Vagina (tissue), 2 donors: ENCODE measurements at regions not wholly inside any gene's neighbourhood (a gene's known extent, or its start where the extent isn't known, plus 50 kb on each side); places are given as distances from the start of the nearest gene placed in this dataset.

Experiments used
- DNase-seq, 2 donors: peaks; one replicate each; pipeline ENCODE4 v3.0.0-alpha.2; 2017; ENCODE audit errors: extremely low spot score in 2 of 2
- H3K27ac ChIP-seq: fragments of 200-600 bp; sonication (generic); one replicate; pipeline ENCODE4 v1.5.1; 2019
- H3K27me3 ChIP-seq: fragments of 200-600 bp; sonication (generic); one replicate; pipeline ENCODE4 v1.5.1; 2019
- H3K36me3 ChIP-seq, 2 donors: fragments of 200-600 bp; sonication (generic); one replicate each; pipeline ENCODE4 v1.5.1; 2017 to 2019
- H3K4me1 ChIP-seq: fragments of 200-600 bp; sonication (generic); one replicate; pipeline ENCODE4 v1.5.1; 2019
- H3K4me3 ChIP-seq, 2 donors: fragments of 200-600 bp; sonication (generic); 1 replicate in 1 of 2; 2 replicates in 1 of 2; pipeline ENCODE4 v1.5.1; 2016 to 2019
- H3K9me3 ChIP-seq: fragments of 200-600 bp; sonication (generic); one replicate; pipeline ENCODE4 v1.5.1; 2019
- CTCF ChIP-seq, 3 experiments: fragments of 450-650 bp in 2 of 3; fragments of 200-600 bp in 1 of 3; sonication (generic) in 1 of 3; IDR thresholded peaks; one replicate each; pipeline ENCODE4 v1.5.1; 2017 to 2019; ENCODE audit warnings: antibody characterized with exemption in 3 of 3, mild to moderate bottlenecking in 2 of 3, moderate library complexity in 2 of 3
- POLR2A ChIP-seq, 2 donors: fragments of 450-650 bp; IDR thresholded peaks; one replicate each; pipeline ENCODE4 v1.6.1; 2017; ENCODE audit warnings: antibody characterized with exemption in 2 of 2, mild to moderate bottlenecking in 2 of 2, moderate library complexity in 2 of 2
- POLR2AphosphoS5 ChIP-seq, 2 donors: sonication (generic); formaldehyde crosslinking; IDR thresholded peaks; one replicate each; pipeline ENCODE4 v1.9.0; 2017; ENCODE audit warnings: antibody characterized with exemption in 2 of 2, mild to moderate bottlenecking in 2 of 2, low read depth in 1 of 2; ENCODE audit not compliant: insufficient read depth in 1 of 2
- intact Hi-C: fragments of 100-400 bp; cut with DNase I; formaldehyde crosslinking; loops from one replicate; pipeline ENCODE4 v1.15.1; 2023

- no peak for TF ChIP-seq CTCF (IDR thresholded peaks at IDR 0.05)
- H3K4me1 ChIP-seq, result no peaks in the 10 kb centered on the region
- H3K9me3 ChIP-seq, result no peaks in the 10 kb centered on the region
- H3K4me3 ChIP-seq, result no peak overlapping the region
- no peaks in the 10 kb centered on the region for H3K27me3 ChIP-seq
- DNase-seq, result no peak
- intact Hi-C loops, result no loop called here
- H3K27ac ChIP-seq, result no peak overlapping the region
- H3K36me3 ChIP-seq, result no peaks in the 10 kb centered on the region
These were observed 391.1 kb upstream of the SPRED2 start for GRCh38 chr2:65823511-65823910.

DNA sequence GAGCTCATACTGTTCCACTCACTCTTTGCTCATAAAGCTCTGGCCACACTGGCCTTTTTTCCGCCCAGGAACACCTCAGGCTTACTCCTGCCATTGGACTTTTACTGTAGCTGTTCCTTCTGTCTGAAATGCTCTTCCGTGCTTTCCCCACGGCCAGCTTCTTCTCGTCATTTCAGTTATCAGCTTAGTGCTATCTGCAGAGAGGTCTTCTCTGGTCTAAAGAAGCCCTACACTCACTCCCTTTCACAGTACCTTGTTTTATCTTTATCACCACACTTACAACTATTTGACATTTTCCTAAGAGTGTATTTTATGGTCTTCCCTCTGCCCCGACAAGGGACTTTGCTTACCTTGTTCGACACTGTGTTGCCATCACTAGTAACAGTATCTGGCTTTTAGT lies 388.1 kb upstream of the SPRED2 start:
- intact Hi-C loops, result no loop called here
- Histone ChIP-seq H3K36me3 (no peaks in the 10 kb centered on the region), H3K4me1 (no peaks in the 10 kb centered on the region), H3K27ac (no peak overlapping the region), H3K4me3 (no peak overlapping the region), H3K9me3 (no peaks in the 10 kb centered on the region), H3K27me3 (no peaks in the 10 kb centered on the region)
- TF ChIP-seq CTCF (IDR thresholded peaks at IDR 0.05) (no peak), POLR2A (IDR thresholded peaks at IDR 0.05) (no peak)
- no peak for DNase-seq

- DNase-seq, result no peak
These were observed 387.6 kb upstream of the SPRED2 start for GRCh38 chr2:65819963-65820362.

DNA sequence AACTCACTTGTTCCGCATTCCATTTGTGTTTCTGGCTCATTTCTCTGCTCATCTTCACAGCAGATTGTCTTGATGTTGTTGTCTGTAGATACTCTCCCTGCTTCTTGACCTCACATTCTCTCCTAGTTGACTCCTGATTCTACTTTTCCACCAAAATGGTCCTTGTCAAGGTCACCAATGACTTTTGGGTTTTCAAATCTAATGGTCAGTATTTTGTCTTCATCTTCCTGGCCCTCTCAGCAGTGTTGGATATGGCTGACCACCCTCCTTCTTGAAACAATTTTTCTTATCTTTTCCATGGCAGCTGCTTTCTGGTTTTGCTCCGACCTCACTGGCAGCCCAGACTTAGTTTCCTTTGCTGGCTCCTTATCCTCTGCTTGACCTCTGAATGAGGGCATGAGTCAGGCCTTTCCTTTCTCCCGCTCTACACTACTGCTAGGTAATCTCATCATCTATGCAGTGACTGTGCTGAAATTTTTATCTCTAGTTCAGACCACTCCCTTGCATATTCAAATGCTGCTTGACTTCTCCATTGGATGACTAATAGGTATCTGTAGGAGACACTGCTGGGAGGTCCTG lies 386.6 kb upstream of the SPRED2 start:
- Histone ChIP-seq H3K4me3 (no peak overlapping the region), H3K4me1 (no peaks in the 10 kb centered on the region), H3K27me3 (no peaks in the 10 kb centered on the region), H3K27ac (no peak overlapping the region), H3K36me3 (no peaks in the 10 kb centered on the region), H3K9me3 (no peaks in the 10 kb centered on the region)
- intact Hi-C loops, result no loop called here
- TF ChIP-seq POLR2AphosphoS5 (IDR thresholded peaks at IDR 0.05; ENCODE audit: insufficient read depth in 1 of 2, low read depth in 1 of 2) (no peak), POLR2A (IDR thresholded peaks at IDR 0.05) (no peak), CTCF (IDR thresholded peaks at IDR 0.05) (no peak)
- no peak for DNase-seq

More at GRCh38 chr2:65819963-65820362, 387.6 kb upstream of the SPRED2 start:
- Histone ChIP-seq H3K36me3 (no peaks in the 10 kb centered on the region), H3K4me3 (no peak overlapping the region), H3K4me1 (no peaks in the 10 kb centered on the region), H3K27ac (no peak overlapping the region), H3K9me3 (no peaks in the 10 kb centered on the region), H3K27me3 (no peaks in the 10 kb centered on the region)
- intact Hi-C loops, result no loop called here
- TF ChIP-seq POLR2A (IDR thresholded peaks at IDR 0.05), result no peak
- TF ChIP-seq POLR2AphosphoS5 (IDR thresholded peaks at IDR 0.05; ENCODE audit: insufficient read depth in 1 of 2, low read depth in 1 of 2), result no peak
- no peak for TF ChIP-seq CTCF (IDR thresholded peaks at IDR 0.05)

DNA sequence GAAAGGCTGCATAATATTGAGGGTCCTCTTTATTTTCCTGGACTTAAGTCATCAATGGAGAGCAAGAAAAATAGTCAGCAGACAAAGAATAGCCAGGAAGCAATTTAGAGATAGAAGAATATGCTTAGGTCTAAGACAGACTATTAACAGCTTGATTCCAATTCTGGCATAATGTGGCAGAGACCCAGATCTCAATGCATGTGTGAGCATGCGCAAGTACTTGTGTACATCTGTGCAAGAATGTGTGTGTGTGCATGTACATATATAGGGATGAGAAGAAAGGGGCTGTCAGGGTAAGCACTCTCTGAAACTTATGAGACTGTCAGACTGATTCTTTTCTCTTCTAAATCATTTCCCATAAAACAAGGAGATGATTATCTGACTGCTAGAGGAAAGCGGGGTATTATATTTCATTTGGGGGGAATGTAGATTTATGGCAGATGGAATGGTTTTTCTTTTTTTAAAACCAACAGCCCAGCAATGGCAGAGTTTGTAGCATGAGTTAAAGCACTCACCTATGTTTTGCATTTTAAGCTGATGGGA lies 381.3 kb upstream of the SPRED2 start:
- intact Hi-C loops, result no loop called here
- H3K4me1 ChIP-seq, result no peaks in the 10 kb centered on the region
- no peak for DNase-seq
- H3K4me3 ChIP-seq, result no peak overlapping the region
- H3K27ac ChIP-seq, result no peak overlapping the region
- H3K36me3 ChIP-seq, result no peaks in the 10 kb centered on the region
- H3K27me3 ChIP-seq, result no peaks in the 10 kb centered on the region
- no peak for TF ChIP-seq POLR2A (IDR thresholded peaks at IDR 0.05)
- no peak for TF ChIP-seq CTCF (IDR thresholded peaks at IDR 0.05)
- TF ChIP-seq POLR2AphosphoS5 (IDR thresholded peaks at IDR 0.05; ENCODE audit: insufficient read depth in 1 of 2, low read depth in 1 of 2), result no peak
- H3K9me3 ChIP-seq, result no peaks in the 10 kb centered on the region
